Ascending aorta (tissue), 2 donors: ENCODE measurements at regions not wholly inside any gene's neighbourhood (a gene's known extent, or its start where the extent isn't known, plus 50 kb on each side); places are given as distances from the start of the nearest gene placed in this dataset.
"Not testable (repeated sequence)": the region's sequence is repeated elsewhere in the genome, so short reads cannot be mapped to it uniquely, and the experiment has no call there.

Experiments used
- DNase-seq, 2 donors: peaks; one replicate each; pipeline ENCODE4 v3.0.0-alpha.2; 2019; ENCODE audit warnings: low spot score in 2 of 2
- H3K27ac ChIP-seq, 2 donors: fragments of 200-600 bp; sonication (generic); one replicate each; pipeline ENCODE4 v1.5.1; 2016 to 2017; ENCODE audit warnings: mild to moderate bottlenecking in 1 of 2
- H3K27me3 ChIP-seq: fragments of 200-600 bp; sonication (generic); one replicate; pipeline ENCODE4 v1.5.1; 2017
- H3K36me3 ChIP-seq, 2 donors: fragments of 200-600 bp; sonication (generic); one replicate each; pipeline ENCODE4 v1.5.1; 2016
- H3K4me1 ChIP-seq, 2 donors: fragments of 200-600 bp; sonication (generic); one replicate each; pipeline ENCODE4 v1.5.1; 2016 to 2017; ENCODE audit warnings: mild to moderate bottlenecking in 1 of 2
- H3K4me3 ChIP-seq, 2 donors: fragments of 200-600 bp; sonication (generic); one replicate each; pipeline ENCODE4 v1.5.1; 2016 to 2017; ENCODE audit warnings: mild to moderate bottlenecking in 1 of 2
- H3K9me3 ChIP-seq, 2 donors: fragments of 200-600 bp; sonication (generic); one replicate each; pipeline ENCODE4 v1.5.1; 2016
- CTCF ChIP-seq, 3 experiments: fragments of 200-600 bp in 2 of 3; fragments of 450-650 bp in 1 of 3; sonication (generic) in 2 of 3; IDR thresholded peaks; one replicate each; pipeline ENCODE4 v1.5.1; 2016 to 2019; ENCODE audit warnings: antibody characterized with exemption in 3 of 3, mild to moderate bottlenecking in 1 of 3, moderate library complexity in 1 of 3
- intact Hi-C: fragments of 100-400 bp; cut with DNase I; formaldehyde crosslinking; loops from one replicate; pipeline ENCODE4 v1.15.1; 2023

GRCh38 chr1:227508431-227508830, 54.9 kb upstream of the ZNF678 start:
- Histone ChIP-seq H3K36me3 (no peaks in the 10 kb centered on the region), H3K4me3 (no peak overlapping the region), H3K4me1 (no peaks in the 10 kb centered on the region), H3K27ac (no peak overlapping the region), H3K27me3 (no peaks in the 10 kb centered on the region), H3K9me3 (no peaks in the 10 kb centered on the region)
- no peak for TF ChIP-seq CTCF (IDR thresholded peaks at IDR 0.05)
- no peak for DNase-seq
- intact Hi-C loops = no loop called here

- DNase-seq, H3K9me3 ChIP-seq, H3K4me3 ChIP-seq, H3K27me3 ChIP-seq, H3K27ac ChIP-seq, intact Hi-C loops, H3K36me3 ChIP-seq, H3K4me1 ChIP-seq: not testable (repeated sequence)
Observed at GRCh38 chr1:227506490-227507393, 56.6 kb upstream of the ZNF678 start.

DNA sequence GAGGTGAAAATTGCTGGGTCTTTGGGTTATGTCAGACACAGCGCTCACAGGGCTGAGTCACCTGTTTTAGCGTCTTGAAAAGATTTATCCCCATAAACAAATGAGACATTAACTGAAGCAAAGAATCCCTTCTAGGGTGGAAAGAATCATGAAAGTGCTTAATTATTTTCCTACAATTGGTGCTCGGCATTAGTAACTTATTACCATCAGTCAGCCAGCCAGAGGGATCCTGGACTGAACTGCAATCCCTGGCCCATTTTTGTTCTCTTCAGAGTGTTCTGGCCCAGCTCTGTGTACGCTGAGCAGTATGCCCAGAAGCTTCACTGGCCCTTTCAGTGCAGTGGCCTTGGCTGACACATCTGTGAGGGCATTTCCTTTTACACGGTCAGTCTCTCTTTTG, 67.3 kb upstream of the ZNF678 start:
- H3K27ac ChIP-seq, intact Hi-C loops: not testable (repeated sequence)

GRCh38 chr1:227493863-227494551, 69.3 kb upstream of the ZNF678 start:
- H3K9me3 ChIP-seq, DNase-seq, H3K4me1 ChIP-seq, intact Hi-C loops, H3K27ac ChIP-seq, H3K36me3 ChIP-seq, H3K4me3 ChIP-seq, H3K27me3 ChIP-seq: not testable (repeated sequence)

More for the DNA sequence above, 67.3 kb upstream of the ZNF678 start:
- not testable (repeated sequence) for DNase-seq, H3K9me3 ChIP-seq, H3K36me3 ChIP-seq, H3K4me3 ChIP-seq, H3K27me3 ChIP-seq, H3K4me1 ChIP-seq

DNA sequence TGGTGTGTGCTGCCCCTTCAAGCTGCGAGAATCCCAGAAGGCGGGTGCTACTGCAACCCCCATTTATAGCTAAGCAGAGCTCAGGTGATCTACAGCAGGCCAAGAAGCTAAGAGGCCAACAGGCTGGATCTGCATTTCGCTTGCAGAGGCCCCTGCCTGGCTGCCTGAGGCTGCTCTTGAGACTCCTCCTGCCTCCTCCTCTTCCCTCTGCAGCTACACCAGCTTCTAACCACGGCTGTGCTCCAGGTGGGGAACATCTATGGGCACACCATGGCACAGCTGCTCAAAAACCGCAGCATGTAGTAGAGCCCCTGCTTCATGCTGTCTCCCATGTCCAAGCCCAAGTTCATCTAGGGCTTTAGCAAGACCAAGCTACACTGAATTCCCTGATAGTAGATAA, 72.9 kb upstream of the ZNF678 start:
- H3K4me1 ChIP-seq = no peaks in the 10 kb centered on the region
- H3K4me3 ChIP-seq = no peak overlapping the region
- no peaks in the 10 kb centered on the region for H3K27me3 ChIP-seq
- H3K27ac ChIP-seq = no peak overlapping the region
- no peaks in the 10 kb centered on the region for H3K9me3 ChIP-seq
- H3K36me3 ChIP-seq = no peaks in the 10 kb centered on the region
- intact Hi-C loops = no loop called here
- no peak for TF ChIP-seq CTCF (IDR thresholded peaks at IDR 0.05)
- DNase-seq = no peak

- intact Hi-C loops = no loop called here
- no peak overlapping the region for H3K27ac ChIP-seq
- no peak for TF ChIP-seq CTCF (IDR thresholded peaks at IDR 0.05)
- DNase-seq = no peak
- no peaks in the 10 kb centered on the region for H3K4me1 ChIP-seq
- no peaks in the 10 kb centered on the region for H3K36me3 ChIP-seq
- H3K27me3 ChIP-seq = no peaks in the 10 kb centered on the region
- H3K4me3 ChIP-seq = no peak overlapping the region
- no peaks in the 10 kb centered on the region for H3K9me3 ChIP-seq
Observed at GRCh38 chr1:227490001-227490400, 73.4 kb upstream of the ZNF678 start.

GRCh38 chr1:227489572-227489971, 73.8 kb upstream of the ZNF678 start:
- no peaks in the 10 kb centered on the region for H3K9me3 ChIP-seq
- no peak overlapping the region for H3K27ac ChIP-seq
- no peaks in the 10 kb centered on the region for H3K36me3 ChIP-seq
- H3K4me3 ChIP-seq = no peak overlapping the region
- intact Hi-C loops = no loop called here
- DNase-seq = no peak
- H3K27me3 ChIP-seq = no peaks in the 10 kb centered on the region
- H3K4me1 ChIP-seq = no peaks in the 10 kb centered on the region
- no peak for TF ChIP-seq CTCF (IDR thresholded peaks at IDR 0.05)
